Embryonic facial prominence (tissue), 1 donor: ENCODE measurements at regions not wholly inside any gene's neighbourhood (a gene's known extent, or its start where the extent isn't known, plus 50 kb on each side); places are given as distances from the start of the nearest gene placed in this dataset.

Experiments used
- DNase-seq: peaks from one replicate; pipeline ENCODE4 v3.0.0-alpha.2; 2016; ENCODE audit errors: extremely low spot score

GRCh38 chr3:76969996-76970615 lies 69.8 kb upstream of the ROBO2 start:
- DNase-seq: no peak

GRCh38 chr3:76972624-76973296 lies 67.1 kb upstream of the ROBO2 start:
- no peak for DNase-seq

DNA sequence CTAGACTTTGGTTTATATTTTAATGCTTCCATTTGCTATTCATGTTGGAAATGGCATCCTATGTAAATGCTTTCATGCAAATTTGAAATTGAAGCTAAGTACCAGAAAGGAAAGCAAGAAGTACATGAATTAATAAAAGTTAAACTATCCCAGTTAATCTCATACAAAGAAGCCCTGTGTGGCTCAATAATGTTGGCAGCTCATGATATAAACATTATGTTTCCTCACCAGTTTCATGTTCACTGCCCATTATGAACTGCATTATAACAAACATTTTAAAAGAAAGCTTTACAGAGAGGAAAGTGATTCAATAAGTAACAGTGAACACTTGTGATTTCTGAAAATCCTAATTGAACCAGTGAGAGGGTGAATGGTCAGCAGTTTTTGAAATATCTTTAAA lies 62.9 kb upstream of the ROBO2 start:
- DNase-seq: no peak

GRCh38 chr3:76985645-76986044 lies 54.3 kb upstream of the ROBO2 start:
- no peak for DNase-seq

- DNase-seq: no peak
These were observed 52.9 kb upstream of the ROBO2 start for GRCh38 chr3:76986876-76987474.
